ENCODE measurements at regions not wholly inside any gene's neighbourhood (a gene's known extent, or its start where the extent isn't known, plus 50 kb on each side); places are given as distances from the start of the nearest gene placed in this dataset.
"Not testable (repeated sequence)": the region's sequence is repeated elsewhere in the genome, so short reads cannot be mapped to it uniquely, and the experiment has no call there.

DNA sequence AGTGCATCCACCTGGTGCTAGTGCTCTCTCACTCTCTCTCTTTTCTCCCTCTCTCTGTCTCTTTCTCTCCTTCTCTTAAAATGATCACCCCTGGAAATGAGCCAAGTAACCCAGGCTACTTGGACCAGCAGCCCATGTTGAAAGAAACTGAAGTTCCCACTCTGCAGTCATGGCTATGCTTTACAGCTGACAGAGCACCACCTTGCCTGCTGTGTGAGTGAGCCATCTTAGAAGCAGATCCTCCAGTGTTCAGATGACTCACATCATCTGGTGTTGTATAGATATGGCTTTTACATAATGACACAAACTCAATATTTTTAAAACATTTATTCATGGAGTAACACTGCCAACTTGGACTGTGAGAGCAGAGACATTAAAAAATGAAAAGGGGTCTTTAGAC, 779.1 kb downstream of the TTLL7 start:
- not testable (repeated sequence) for TF ChIP-seq EZH2 (IDR thresholded peaks at IDR 0.05); POLR2AphosphoS5 (IDR thresholded peaks at IDR 0.05; ENCODE audit: borderline replicate concordance, low read depth, low read length)

All from SK-N-MC (cell line).